Glomerular visceral epithelial cell (primary cell): ENCODE measurements at regions not wholly inside any gene's neighbourhood (a gene's known extent, or its start where the extent isn't known, plus 50 kb on each side); places are given as distances from the start of the nearest gene placed in this dataset.

Experiments
- DNase-seq: peaks from one replicate; pipeline ENCODE4 v3.0.0-alpha.2; 2016; ENCODE audit errors: extremely low spot score

DNA sequence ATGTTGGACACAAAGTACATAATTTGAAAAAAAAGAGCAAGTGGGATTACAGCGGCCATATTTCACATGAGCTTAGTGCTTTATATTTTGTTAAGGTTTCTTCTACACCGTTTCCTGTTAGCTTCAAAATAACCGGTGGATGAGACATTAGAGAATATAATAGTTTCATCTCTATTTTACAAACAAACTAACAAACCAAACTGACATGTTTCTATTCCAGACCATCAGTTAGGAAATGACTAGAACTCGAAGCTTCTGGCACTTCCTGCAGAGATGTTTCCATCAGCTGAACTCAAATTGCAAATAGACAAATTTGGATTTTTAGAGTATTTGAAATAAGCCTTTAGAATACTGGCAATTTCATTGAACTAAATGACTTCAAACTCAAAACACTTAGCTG, 86.5 kb downstream of the MTRR start:
- DNase-seq, result no peak

DNA sequence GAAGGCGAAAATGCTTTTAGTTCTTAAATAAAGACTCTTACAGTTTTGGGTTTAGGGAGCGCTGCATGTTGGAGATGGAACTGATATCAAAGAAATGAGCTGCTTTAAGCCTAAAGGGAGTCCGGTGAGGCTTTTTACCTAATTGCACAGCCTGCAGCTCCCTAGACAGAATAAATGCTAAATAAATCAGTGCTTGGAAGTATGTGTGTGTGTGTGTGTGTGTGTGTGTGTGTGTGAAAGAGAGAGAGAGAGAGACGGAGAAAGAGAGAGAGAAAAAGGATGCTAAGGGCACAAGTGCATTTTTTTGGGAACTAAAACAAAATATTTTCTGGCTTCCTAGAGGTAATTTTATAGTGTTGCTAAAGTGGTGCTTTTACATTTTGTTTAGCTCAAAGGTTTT, 88.4 kb downstream of the MTRR start:
- DNase-seq, result no peak

DNA sequence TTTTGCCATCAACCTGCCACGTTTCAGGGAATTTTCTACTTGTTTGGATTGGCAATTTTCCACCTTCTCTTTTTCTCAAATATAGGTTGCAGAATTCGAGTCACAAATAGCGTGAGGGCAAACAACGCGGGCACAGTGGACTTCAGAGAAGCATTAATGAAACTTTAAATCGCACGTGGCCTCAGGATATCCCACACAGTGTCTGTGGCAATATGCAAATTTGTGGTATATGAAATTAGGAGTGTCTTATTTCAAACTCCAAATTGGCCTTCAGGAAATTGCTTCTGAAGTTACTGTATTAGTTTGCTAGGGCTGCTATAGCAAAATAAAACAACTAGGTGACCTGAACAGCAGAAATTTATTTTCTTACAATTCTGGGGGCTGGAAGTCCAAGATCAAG, 91.2 kb downstream of the MTRR start:
- no peak for DNase-seq

DNA sequence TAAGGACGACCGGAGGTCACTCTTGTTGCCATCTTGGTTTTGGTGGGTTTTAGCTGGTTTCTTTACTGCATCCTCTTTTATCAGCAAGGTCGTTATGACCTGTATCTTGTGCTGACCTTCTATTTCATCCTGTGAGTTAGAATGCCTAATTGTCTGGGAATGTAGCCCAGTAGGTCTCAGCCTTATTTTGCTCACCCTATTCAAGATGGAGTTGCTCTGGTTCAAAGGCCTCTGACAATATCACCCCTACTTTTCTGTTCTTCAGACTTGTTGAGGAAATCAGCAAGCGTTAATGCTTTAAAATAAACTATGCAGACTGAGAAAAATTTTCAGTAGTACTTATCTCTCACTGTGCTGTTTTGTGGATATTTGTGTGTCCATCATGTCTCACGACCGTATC, 92.6 kb downstream of the MTRR start:
- no peak for DNase-seq

DNA sequence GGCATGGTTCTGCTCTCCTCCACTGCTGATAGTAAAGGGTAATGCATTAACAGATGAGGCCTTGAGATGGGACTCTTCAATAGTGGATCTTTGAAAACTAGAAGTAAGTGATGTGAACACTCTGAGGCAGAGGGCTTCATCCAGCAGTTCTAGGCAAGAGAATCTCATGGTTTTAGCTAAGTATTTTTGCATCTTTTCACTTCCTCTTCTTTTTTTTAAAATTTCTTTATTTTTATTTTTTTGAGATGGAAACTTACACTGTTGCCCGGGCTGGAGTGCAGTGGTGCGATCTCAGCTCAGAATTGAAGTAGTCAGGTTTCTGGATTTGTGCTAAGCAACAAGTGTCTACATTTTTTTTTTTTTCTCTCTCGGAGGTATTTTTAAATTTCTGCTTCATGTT, 101.9 kb downstream of the MTRR start:
- no peak for DNase-seq

DNA sequence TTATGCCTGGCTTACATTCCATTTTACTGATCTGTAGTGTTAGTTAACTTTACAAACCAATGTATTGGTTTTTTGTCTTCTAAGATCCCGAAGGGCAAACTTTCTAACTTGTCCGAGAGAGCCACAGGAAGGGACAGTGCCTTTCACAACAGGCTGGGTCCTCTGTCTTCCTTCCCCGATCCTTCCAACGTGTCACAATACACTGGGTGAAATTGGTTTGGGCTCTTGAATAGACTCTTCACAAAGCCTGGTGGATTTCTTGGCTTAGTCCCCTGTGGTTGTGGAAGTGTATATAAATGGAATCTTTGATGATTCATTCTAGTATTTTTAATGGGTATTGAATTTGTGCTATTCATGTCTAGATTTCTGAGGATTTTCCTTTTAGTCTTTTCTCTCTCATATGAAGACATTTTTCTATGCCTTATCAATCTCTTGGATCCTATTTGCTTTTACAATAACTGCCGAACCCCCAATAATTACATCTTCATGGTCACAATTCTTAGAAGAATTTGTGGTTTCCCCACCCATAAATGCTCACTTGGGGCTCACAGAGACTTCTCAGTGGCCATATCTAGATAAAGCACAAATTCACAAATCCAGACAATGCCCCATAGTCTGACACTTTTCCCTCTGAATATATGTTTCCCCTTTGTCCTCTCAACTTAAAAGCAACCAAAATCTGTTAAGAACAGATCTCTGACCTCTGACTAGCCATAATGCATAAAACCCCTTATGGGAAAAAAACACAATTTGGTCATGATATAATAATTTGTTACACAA, 107.7 kb downstream of the MTRR start:
- peak; percentile 68 for DNase-seq

DNA sequence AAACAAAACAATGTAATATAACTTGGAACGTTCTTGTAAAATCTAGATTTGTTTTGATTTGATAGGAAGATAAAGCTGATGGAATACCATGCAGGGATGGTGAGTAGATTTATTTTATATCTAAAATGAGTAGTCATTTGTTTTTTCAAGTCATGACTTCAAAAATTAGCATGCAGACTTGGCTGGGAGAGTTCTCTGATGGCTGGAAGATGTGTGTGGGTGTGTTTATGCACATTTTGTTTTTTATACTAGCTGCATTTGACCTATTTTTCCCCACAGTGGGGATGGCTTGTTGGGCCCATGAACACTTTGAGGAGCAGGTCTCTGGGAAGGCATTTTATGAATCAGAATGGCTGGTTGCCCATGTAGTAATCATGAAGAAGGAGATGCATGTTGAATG, 109.2 kb downstream of the MTRR start:
- no peak for DNase-seq

DNA sequence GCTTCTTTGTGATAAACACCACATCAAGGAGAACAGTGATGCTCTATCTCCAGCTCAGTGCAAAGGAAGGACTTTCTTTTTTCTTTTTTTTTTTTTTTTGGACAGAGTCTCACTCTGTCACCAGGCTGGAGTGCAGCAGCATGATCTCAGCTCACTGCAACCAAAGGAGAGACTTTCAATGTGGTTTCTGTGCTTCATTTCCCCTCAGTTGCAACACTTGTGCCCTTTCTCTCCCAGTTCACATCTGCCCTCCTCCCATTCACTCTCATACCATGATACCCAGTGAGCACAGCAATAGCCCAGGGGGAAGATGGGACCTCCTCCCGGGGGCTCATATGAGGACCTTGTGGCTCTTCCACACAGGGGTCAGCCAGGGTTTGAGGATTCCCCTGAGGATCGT, 110.0 kb downstream of the MTRR start:
- DNase-seq, result peak; percentile 32

DNA sequence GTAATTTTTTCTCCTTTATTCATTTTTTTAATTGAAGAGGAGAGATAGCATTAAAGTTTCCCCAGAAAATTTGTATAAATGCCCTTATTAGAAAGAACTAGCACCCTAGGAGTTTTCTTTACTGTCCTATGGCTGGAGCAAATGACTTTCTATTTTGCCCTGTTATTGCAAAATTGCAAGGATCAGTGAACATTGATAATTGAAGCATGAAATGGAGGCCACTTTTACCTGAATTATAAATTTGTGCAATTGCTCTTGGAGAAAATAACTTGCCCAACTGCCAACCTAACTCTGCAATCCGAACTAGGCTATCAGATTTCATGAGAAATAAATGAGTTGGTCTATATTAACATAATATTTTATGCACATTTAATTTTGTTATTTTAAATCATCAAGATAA, 111.9 kb downstream of the MTRR start:
- DNase-seq, result peak; percentile 8

DNA sequence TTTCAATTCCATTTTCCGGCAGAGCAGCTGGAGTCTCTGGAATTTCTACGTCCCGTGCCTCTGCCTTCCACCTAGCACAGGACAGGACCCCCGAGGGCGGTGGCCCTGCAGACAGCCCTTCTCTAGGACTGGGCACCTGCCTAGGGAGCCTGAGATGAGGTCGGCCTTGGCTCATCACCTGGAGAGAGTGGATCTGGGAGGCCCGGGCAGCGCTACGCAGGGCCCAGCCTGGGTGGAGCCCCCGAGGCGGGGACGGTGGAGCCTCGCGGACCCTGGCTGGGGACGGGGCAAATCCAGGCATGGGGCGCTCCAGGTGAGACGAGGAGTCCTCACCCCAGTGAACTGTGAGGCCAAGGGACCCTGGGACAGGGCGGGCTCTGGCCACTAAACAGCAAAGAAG, 114.5 kb downstream of the MTRR start:
- DNase-seq, result no peak

DNA sequence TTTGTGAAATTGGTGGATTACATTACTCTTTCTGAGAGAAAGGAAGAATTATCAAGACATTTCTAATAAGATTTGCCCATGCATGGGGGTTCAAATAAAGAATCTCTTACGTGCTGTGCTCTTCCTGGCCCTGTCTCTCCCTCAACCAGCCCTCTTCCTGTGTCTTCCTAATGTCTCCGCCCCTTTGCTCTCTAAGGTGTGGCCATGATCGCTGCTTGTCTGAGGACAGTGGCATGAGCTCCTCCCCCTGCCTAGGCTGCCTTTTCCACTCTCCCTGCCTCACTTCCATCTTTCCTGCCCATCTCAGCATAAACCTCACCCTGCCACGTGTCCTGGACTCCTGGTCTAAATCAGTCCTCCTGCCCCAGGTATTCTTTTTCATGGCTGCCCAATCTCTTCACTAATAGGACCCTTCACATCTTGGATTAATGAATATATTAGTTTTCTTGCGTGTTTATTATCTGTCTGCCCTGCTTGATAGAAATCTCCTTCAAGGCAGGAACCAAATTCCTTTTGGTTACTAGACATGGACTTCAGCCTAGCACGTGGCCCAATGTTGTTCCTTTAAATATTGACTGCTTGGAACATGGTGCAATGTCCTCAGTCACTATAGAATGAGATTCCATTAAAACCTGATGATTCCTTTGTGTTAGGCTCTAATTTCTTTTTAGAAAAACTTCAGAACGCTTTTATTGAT, 122.3 kb downstream of the MTRR start:
- peak; percentile 14 for DNase-seq

DNA sequence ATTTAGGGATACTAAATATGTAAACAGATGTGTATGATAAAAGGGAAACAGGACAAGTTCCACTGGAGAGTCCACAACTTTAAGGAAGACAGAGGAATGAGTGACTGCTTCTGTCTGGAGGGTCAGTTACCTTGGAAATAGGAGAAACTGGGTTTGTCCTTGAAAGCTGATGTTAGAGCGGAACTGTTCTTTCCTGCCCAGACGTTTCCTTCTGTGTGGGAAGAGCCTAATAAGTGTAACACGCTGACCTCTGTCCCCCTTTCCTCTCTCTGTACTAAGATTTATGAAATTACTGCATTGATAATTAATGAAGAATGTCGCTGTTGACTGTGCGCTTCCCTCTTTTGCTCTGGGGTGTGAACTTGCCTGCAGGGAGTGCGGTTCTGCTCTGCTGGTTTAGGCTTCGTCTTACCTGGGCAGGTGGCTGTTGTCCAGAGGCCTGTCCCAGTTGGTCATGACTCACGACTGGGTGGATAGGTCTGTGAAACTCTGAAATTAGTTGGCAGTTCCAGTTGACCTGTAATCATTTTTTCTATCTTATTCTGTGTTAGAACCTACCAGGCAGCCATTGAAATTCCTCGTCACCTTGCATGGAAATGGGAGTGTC, 126.8 kb downstream of the MTRR start:
- DNase-seq, result no peak

DNA sequence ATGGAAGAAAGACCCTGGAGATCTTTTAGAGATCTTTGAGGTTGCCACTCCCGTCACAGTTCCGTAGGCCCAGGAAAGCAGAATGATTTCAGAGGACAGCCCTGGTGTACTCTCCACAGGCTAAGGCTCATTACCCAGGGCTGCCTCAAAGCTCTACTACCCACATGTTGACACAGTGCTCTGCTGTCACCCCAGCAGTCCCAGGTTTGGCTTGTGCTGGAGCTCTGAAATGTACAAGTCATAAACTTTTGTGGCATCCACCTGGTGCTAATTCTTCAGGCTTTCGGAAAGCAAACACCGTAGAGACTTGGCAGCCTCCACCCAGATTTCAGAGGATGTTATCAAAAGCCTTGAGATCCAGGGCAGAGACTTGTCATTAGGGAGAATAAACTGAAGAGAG, 136.5 kb downstream of the MTRR start:
- no peak for DNase-seq

DNA sequence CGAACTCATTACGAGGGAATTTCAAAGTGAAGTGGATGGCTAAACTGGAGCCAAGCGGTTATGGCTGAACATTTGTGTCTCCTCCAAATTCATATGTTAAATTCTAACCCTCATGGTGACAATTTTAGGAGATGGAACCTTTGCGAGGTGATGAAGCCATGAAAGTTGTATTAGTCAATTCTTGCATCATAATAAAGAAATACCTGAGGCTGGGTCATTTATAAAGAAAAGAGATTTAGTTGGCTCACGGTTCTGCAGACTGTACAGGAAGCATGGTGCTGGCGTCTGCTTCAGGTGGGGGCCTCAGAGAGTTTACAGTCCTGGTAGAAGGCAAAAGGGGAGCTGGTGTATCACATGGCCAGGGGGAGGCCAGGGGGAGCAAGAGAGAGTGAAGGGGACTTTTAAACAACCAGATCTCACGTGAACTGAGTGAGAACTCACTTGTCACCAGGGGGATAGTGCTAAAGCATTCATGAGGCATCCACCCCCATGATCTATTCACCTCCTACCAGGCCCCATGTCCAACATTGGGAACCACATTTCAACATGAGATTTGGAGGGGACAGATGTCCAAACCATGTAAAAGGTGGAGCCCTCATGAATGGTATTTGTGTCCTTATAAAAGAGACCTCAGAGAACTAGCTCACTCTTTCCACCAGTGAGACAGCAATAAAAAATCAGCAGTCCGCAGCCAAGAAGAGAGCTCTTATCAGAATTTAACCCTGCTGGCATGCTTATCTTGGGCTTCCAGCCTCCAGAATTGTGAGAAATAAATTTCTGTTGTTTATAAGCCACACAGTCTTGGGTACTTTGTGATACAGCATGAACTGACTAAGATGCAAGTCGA, 143.4 kb downstream of the MTRR start:
- no peak for DNase-seq

DNA sequence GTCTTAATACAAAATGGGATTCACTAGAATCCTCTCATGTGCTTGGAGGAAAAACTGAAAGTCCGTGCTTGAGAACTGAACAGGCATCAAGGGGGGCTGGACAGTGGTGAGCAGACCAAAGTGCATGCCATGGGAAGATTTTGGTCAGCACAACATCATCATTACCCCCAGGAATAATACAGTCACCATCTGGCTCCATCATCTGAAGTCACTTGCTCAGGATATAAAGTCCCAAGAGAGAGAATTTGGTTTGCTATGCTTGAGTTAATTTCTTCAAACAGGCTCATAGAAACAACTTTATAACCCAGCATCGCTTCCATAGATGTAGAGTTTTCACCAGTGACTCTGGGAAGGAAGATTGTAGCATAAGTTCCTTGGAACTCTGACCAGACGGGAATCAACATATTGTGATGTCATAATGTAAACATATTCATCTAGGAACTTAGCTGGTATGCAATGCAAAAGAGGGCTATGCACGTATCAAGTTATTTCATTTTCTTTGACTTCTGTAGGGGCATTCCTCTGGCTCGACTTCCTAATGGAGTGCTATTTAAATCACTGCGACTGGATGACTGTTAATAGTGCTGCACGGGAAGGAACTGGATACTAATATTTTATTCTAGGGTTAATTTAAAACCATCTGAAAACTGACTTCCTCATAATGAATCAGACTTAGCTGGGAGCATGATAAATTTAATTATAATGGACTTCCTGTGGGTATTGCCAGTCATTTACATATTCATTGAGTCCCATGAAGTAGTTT, 145.2 kb downstream of the MTRR start:
- no peak for DNase-seq

DNA sequence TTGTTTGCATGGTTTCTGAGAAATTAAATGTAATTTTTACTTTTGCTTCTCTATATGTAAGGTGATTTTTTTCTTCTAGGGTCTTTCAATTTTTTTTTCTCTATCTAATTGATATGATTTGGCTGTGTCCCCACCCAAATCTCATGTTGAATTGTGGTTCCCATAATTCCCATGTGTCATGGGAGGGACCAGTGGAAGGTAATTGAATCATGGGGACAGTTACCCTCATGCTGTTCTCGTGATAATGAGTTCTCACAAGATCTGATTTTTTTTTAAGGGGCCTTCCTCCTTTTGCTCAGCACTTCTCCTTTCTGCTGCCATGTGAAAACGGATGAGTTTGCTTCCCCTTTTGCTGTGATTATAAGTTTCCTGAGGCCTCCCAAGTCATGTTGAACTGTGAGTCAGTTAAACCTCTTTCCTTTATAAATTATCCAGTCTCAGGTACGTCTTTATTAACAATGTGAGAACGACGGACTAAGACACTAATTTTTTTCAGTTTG, 150.8 kb downstream of the MTRR start:
- no peak for DNase-seq

DNA sequence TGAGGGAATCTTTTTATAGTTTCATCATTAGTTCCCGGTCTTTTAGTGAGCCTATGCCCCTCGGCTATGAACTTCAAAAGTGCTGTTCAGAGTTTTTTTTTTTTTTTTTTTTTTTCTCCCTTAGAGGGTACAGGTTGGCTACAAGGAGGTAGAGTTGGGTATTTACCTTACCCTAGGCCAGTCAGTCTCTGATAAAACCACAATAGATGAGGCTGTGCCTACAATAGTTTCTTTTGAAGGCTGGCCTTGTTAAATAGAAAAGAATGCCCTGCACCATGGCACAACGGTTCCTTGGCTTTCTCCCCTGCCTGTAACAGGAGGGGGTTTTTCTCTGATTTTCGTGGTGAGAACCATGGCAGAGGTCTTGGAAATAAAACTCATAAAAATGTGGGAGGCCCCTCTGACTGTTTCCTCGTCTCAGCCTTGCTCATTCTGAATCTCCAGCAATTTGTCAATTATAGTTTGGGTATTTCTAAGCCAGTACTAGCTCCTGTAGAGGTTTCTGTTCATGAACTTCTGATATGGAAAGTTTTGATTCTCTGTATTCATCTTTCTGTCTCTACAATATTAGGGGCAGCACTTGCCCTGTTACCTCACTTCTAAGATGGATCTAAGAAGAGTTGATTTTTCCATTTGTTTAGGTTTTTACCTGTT, 152.0 kb downstream of the MTRR start:
- no peak for DNase-seq

DNA sequence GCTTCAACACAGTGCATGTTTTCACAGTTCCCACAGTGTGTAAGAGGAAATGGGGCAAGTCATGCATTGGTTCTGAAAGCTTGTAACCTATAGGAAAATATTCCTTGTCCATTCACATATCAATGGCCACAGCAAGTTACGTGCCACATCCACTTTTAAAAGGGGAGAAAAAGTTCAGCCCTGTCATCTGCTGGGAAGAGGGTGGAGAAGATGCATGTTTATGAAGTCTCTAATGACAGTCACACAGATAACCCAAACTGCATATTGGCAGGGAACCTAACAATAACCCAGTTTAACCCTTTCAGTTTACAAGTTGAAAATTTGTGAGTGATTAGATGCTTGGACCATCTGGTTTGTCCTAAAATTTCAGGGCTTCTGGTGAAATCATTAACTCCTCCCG, 159.3 kb downstream of the MTRR start:
- DNase-seq, result no peak

DNA sequence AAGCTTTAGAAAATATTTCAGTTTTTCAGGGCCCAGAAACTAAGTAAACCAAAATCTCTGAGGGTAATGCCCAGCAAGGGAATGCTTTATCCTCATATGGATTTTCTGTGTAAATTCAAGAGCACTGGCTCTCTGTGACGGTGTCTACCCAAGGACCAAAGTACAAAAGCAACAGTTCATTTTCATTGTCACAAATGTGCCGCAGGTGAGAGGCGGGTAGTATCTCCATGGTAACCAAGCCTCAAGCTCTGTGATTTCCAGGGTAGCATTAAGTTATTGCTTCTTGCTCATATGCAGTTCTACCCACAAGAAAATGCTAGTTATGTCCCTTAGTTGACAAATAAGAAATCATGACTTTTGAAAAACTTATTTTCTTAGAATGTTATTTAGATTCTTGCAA, 164.3 kb downstream of the MTRR start:
- DNase-seq, result no peak

DNA sequence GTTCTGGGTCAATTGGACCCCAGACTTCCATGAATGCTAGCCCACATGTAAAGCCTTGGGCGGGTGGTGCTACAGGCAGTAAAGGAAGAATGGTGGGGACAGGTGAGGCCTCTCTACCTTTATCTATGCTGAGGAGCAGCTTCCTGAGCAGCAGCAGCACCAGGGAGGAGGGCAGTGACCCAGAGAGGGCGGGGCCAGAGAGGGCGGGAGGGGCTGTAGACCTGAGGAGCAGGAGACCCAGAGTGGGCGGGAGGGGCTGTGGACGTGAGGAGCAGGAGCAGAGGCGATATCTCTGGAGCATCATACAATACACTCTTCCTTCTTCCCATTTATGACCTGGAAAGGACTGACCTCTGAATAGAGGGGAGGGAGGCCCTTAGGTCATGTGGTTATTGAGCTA, 165.9 kb downstream of the MTRR start:
- DNase-seq, result no peak

DNA sequence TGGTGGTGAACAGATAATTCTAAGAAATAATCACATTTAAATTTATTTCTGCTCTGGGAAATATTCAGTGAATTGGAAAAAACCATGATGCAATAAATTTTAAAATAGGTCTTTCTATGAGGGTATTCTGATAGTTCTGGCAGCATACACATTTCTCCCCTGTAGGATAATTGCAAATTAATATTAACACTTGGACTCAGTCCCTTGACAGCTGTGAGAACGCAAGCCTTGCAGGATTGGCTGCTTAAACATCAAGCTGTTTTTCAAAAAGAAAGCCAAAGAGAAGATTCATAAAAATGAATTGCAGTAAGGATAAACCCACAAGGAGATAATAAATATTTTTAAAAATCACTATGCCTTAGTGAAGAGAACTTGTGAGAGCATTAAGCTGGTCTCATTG, 180.0 kb downstream of the MTRR start:
- DNase-seq, result no peak
